ENCODE measurements at regions not wholly inside any gene's neighbourhood (a gene's known extent, or its start where the extent isn't known, plus 50 kb on each side); places are given as distances from the start of the nearest gene placed in this dataset.
"Not testable (repeated sequence)": the region's sequence is repeated elsewhere in the genome, so short reads cannot be mapped to it uniquely, and the experiment has no call there.

GRCh38 chr7:41438705-41439514 lies 264.0 kb downstream of the INHBA start:
- FAIRE-seq: no peak

GRCh38 chr7:41437257-41438196 lies 265.4 kb downstream of the INHBA start:
- FAIRE-seq (peak; percentile 42), DNase-seq (ENCODE audit: low spot score) (peak; percentile 75)

More at GRCh38 chr7:41438705-41439514, 264.0 kb downstream of the INHBA start:
- no peak for DNase-seq (ENCODE audit: low spot score)

GRCh38 chr7:41436139-41436538 lies 266.8 kb downstream of the INHBA start:
- DNase-seq (ENCODE audit: low spot score) (peak; percentile 38), FAIRE-seq (no peak)

- not testable (repeated sequence) for FAIRE-seq; DNase-seq (ENCODE audit: low spot score)
These were observed 267.9 kb downstream of the INHBA start for GRCh38 chr7:41435020-41435419.

GRCh38 chr7:41431671-41432070 lies 271.2 kb downstream of the INHBA start:
- FAIRE-seq (no peak), DNase-seq (ENCODE audit: low spot score) (no peak)

- FAIRE-seq (no peak), DNase-seq (ENCODE audit: low spot score) (no peak)
These were observed 274.5 kb downstream of the INHBA start for GRCh38 chr7:41428381-41428780.

- FAIRE-seq (no peak), DNase-seq (ENCODE audit: low spot score) (peak; percentile 69)
These were observed 277.0 kb downstream of the INHBA start for GRCh38 chr7:41425926-41426325.

GRCh38 chr7:41421056-41421455 lies 281.8 kb downstream of the INHBA start:
- peak; percentile 48 for FAIRE-seq
- no peak for DNase-seq (ENCODE audit: low spot score)

- no peak for FAIRE-seq
- DNase-seq (ENCODE audit: low spot score): no peak
These were observed 282.5 kb downstream of the INHBA start for GRCh38 chr7:41420421-41420820.

GRCh38 chr7:41418337-41418736 lies 284.6 kb downstream of the INHBA start:
- FAIRE-seq (no peak), DNase-seq (ENCODE audit: low spot score) (no peak)

GRCh38 chr7:41416208-41416595 lies 286.7 kb downstream of the INHBA start:
- FAIRE-seq: no peak
- no peak for DNase-seq (ENCODE audit: low spot score)

GRCh38 chr7:41415471-41416207 lies 287.3 kb downstream of the INHBA start:
- DNase-seq (ENCODE audit: low spot score) (no peak), FAIRE-seq (no peak)

GRCh38 chr7:41415051-41415450 lies 287.8 kb downstream of the INHBA start:
- no peak for DNase-seq (ENCODE audit: low spot score)

GRCh38 chr7:41404375-41405074 lies 298.4 kb downstream of the INHBA start:
- FAIRE-seq (no peak), DNase-seq (ENCODE audit: low spot score) (no peak)

More at GRCh38 chr7:41415051-41415450, 287.8 kb downstream of the INHBA start:
- FAIRE-seq: no peak

GRCh38 chr7:41403291-41403690 lies 299.6 kb downstream of the INHBA start:
- peak; percentile 27 for DNase-seq (ENCODE audit: low spot score)
- FAIRE-seq: no peak

- FAIRE-seq (no peak), DNase-seq (ENCODE audit: low spot score) (no peak)
These were observed 301.1 kb downstream of the INHBA start for GRCh38 chr7:41401833-41402232.

- DNase-seq (ENCODE audit: low spot score) (no peak), FAIRE-seq (no peak)
These were observed 303.7 kb downstream of the INHBA start for GRCh38 chr7:41399171-41399570.

- FAIRE-seq: no peak
These were observed 311.1 kb downstream of the INHBA start for GRCh38 chr7:41391818-41392217.

GRCh38 chr7:41388933-41389332 lies 314.0 kb downstream of the INHBA start:
- peak; percentile 50 for FAIRE-seq
- not testable (repeated sequence) for DNase-seq (ENCODE audit: low spot score)

More at GRCh38 chr7:41391818-41392217, 311.1 kb downstream of the INHBA start:
- no peak for DNase-seq (ENCODE audit: low spot score)

- FAIRE-seq (no peak), DNase-seq (ENCODE audit: low spot score) (peak; percentile 38)
These were observed 316.9 kb downstream of the INHBA start for GRCh38 chr7:41385996-41386395.

GRCh38 chr7:41384418-41384817 lies 318.5 kb downstream of the INHBA start:
- no peak for FAIRE-seq

More at GRCh38 chr7:41384418-41384817, 318.5 kb downstream of the INHBA start:
- no peak for DNase-seq (ENCODE audit: low spot score)
